H1 (cell line): ENCODE measurements at regions not wholly inside any gene's neighbourhood (a gene's known extent, or its start where the extent isn't known, plus 50 kb on each side); places are given as distances from the start of the nearest gene placed in this dataset.

Experiments
- CTCF ChIA-PET: fragments of 300-600 bp; sonication (Branson Sonifier 250); formaldehyde crosslinking; loops from one replicate; lab custom pipeline; 2021; ENCODE audit not compliant: partially characterized antibody; lab: Charles Lee
- POLR2A ChIA-PET: fragments of 300-600 bp; sonication (Branson Sonifier 250); formaldehyde crosslinking; loops from one replicate; lab custom pipeline; 2021; ENCODE audit warnings: inconsistent platforms; ENCODE audit not compliant: partially characterized antibody; lab: Charles Lee
- DNase-seq, 2 experiments: peaks; one replicate each; pipeline versions ENCODE4 v3.0.0 to v3.0.0-alpha.2; 2010 to 2022; ENCODE audit warnings: low spot score in 2 of 2, low read depth in 1 of 2, mixed read lengths in 1 of 2
- FAIRE-seq: peaks from 2 replicates; lab custom pipeline; 2011; peaks lifted over from hg19 to GRCh38; lab: Jason Lieb, UNC
- H2AFZ ChIP-seq: 2 replicates; pipeline ENCODE4 v1.8.1; 2012; ENCODE audit warnings: low read length, inconsistent platforms
- H2AK5ac ChIP-seq: 2 replicates; pipeline ENCODE4 v1.6.1; 2013; ENCODE audit warnings: low read depth, low read length
- H2BK120ac ChIP-seq: replicated peaks from 2 replicates; pipeline ENCODE3; 2013; ENCODE audit warnings: low read depth, low read length, inconsistent platforms
- H2BK12ac ChIP-seq: 2 replicates; pipeline ENCODE4 v1.6.1; 2013; ENCODE audit warnings: low read depth, low read length
- H2BK15ac ChIP-seq: 2 replicates; pipeline ENCODE4 v1.6.1; 2013; ENCODE audit warnings: low read length
- H2BK20ac ChIP-seq: 2 replicates; pipeline ENCODE4 v1.6.1; 2013; ENCODE audit warnings: low read length
- H2BK5ac ChIP-seq: 2 replicates; pipeline ENCODE4 v1.6.1; 2013; ENCODE audit warnings: low read depth, low read length
- H3K14ac ChIP-seq: 2 replicates; pipeline ENCODE4 v1.6.1; 2013; ENCODE audit warnings: inconsistent platforms; ENCODE audit not compliant: insufficient read length
- H3K18ac ChIP-seq: 2 replicates; pipeline ENCODE4 v1.6.1; 2013; ENCODE audit warnings: low read length; ENCODE audit errors: extremely low read depth
- H3K23ac ChIP-seq: 2 replicates; pipeline ENCODE4 v1.6.1; 2013; ENCODE audit warnings: inconsistent platforms; ENCODE audit not compliant: insufficient read length
- H3K23me2 ChIP-seq: 2 replicates; pipeline ENCODE4 v1.6.1; 2013; ENCODE audit warnings: low read depth, low read length
- H3K27ac ChIP-seq: 2 replicates; pipeline ENCODE4 v1.6.1; 2011; ENCODE audit warnings: low read depth, low read length, inconsistent platforms
- H3K27me3 ChIP-seq, 4 experiments: replicated peaks in 1 of 4; 1 replicate in 1 of 4; 2 replicates in 3 of 4; pipeline versions ENCODE4 v1.6.1 to v1.8.1; 2011 to 2013; ENCODE audit warnings: low read length in 3 of 4, mild to moderate bottlenecking in 3 of 4, inconsistent platforms in 2 of 4, mixed read lengths in 2 of 4, moderate library complexity in 1 of 4; ENCODE audit not compliant: control insufficient read depth in 3 of 4, insufficient read depth in 3 of 4; ENCODE audit errors: extremely low read depth in 1 of 4
- H3K36me3 ChIP-seq, 4 experiments: 2 replicates each; pipeline versions ENCODE4 v1.6.1 to v1.8.1; 2011 to 2013; ENCODE audit warnings: mild to moderate bottlenecking in 4 of 4, low read length in 3 of 4, moderate library complexity in 2 of 4, control low read depth in 1 of 4, inconsistent platforms in 1 of 4; ENCODE audit not compliant: insufficient read depth in 4 of 4, control insufficient read depth in 2 of 4
- H3K4ac ChIP-seq: replicated peaks from 2 replicates; pipeline ENCODE3; 2013; ENCODE audit warnings: low read length, low read depth, mixed read lengths, inconsistent platforms; ENCODE audit not compliant: insufficient read length
- H3K4me1 ChIP-seq, 4 experiments: replicated peaks in 1 of 4; 1 replicate in 1 of 4; 2 replicates in 3 of 4; pipeline versions ENCODE4 v1.6.1 to v1.8.1; 2011 to 2013; ENCODE audit warnings: low read length in 3 of 4, inconsistent platforms in 2 of 4, mixed read lengths in 1 of 4; ENCODE audit not compliant: insufficient read depth in 4 of 4, control insufficient read depth in 3 of 4
- H3K4me2 ChIP-seq, 2 experiments: 2 replicates each; pipeline versions ENCODE4 v1.6.1 to v1.8.1; 2011 to 2013; ENCODE audit warnings: low read depth in 2 of 2, low read length in 2 of 2, control low read depth in 1 of 2, inconsistent platforms in 1 of 2, mild to moderate bottlenecking in 1 of 2; ENCODE audit not compliant: insufficient read depth in 1 of 2
- H3K4me3 ChIP-seq, 4 experiments: fragments of 200-600, 300-600 bp in 1 of 4; sonication (generic), shearing (Covaris generic), sonication (Bioruptor Twin) in 1 of 4; 2 replicates each; pipeline versions ENCODE4 v1.5.1 to v1.8.1; 2011 to 2016; ENCODE audit warnings: low read length in 4 of 4, low read depth in 3 of 4, control low read depth in 2 of 4, inconsistent platforms in 2 of 4, mild to moderate bottlenecking in 2 of 4, mixed read lengths in 1 of 4, moderate library complexity in 1 of 4; ENCODE audit not compliant: insufficient read depth in 2 of 4; ENCODE audit errors: extremely low read depth in 1 of 4
- H3K56ac ChIP-seq: replicated peaks from 2 replicates; pipeline ENCODE3; 2013; ENCODE audit warnings: low read depth, mild to moderate bottlenecking, mixed read lengths, low read length, inconsistent platforms; ENCODE audit not compliant: insufficient read length
- H3K79me1 ChIP-seq: 2 replicates; pipeline ENCODE4 v1.6.1; 2013; ENCODE audit warnings: low read depth, low read length, control low read depth
- H3K79me2 ChIP-seq, 2 experiments: 2 replicates each; pipeline versions ENCODE4 v1.6.1 to v1.8.1; 2012 to 2013; ENCODE audit warnings: low read length in 2 of 2, mild to moderate bottlenecking in 2 of 2, inconsistent platforms in 1 of 2; ENCODE audit not compliant: insufficient read depth in 2 of 2, control insufficient read depth in 1 of 2
- H3K9ac ChIP-seq, 4 experiments: replicated peaks in 1 of 4; 1 replicate in 1 of 4; 2 replicates in 3 of 4; pipeline versions ENCODE4 v1.6.1 to v1.8.1; 2011 to 2013; ENCODE audit warnings: low read depth in 3 of 4, low read length in 3 of 4, control low read depth in 2 of 4, mild to moderate bottlenecking in 2 of 4, moderate library complexity in 2 of 4, inconsistent platforms in 1 of 4; ENCODE audit errors: extremely low read depth in 1 of 4
- H3K9me3 ChIP-seq, 2 experiments: 2 replicates each; pipeline versions ENCODE4 v1.6.1 to v1.8.1; 2012 to 2013; ENCODE audit warnings: mild to moderate bottlenecking in 2 of 2, moderate library complexity in 2 of 2, control low read depth in 1 of 2, inconsistent platforms in 1 of 2, low read depth in 1 of 2, low read length in 1 of 2, mixed read lengths in 1 of 2; ENCODE audit not compliant: insufficient read depth in 2 of 2
- H4K20me1 ChIP-seq, 2 experiments: replicated peaks in 1 of 2; 2 replicates each; pipeline versions ENCODE3 to v1.8.1; 2011 to 2013; ENCODE audit warnings: inconsistent platforms in 2 of 2, low read length in 2 of 2, mild to moderate bottlenecking in 1 of 2; ENCODE audit not compliant: insufficient read depth in 2 of 2, control insufficient read depth in 1 of 2
- H4K5ac ChIP-seq: 2 replicates; pipeline ENCODE4 v1.6.1; 2013; ENCODE audit warnings: low read length, low read depth, mixed read lengths, inconsistent platforms; ENCODE audit not compliant: insufficient read length
- H4K8ac ChIP-seq: 2 replicates; pipeline ENCODE4 v1.8.0; 2013; ENCODE audit warnings: mild to moderate bottlenecking, moderate library complexity, low read length, inconsistent platforms; ENCODE audit not compliant: insufficient read depth; ENCODE audit errors: extremely low read depth
- H4K91ac ChIP-seq: replicated peaks from 2 replicates; pipeline ENCODE3; 2013; ENCODE audit warnings: low read length, mixed read lengths, inconsistent platforms; ENCODE audit not compliant: insufficient read length
- ASH2L ChIP-seq: fragments of 200-600, 300-600 bp; sonication (generic); IDR thresholded peaks from one replicate; pipeline ENCODE4 v1.7.1; 2017; ENCODE audit warnings: low read length
- BACH1 ChIP-seq: IDR thresholded peaks from 2 replicates; pipeline ENCODE4 v1.6.1; 2012; ENCODE audit warnings: low read length, improper control_type of control experiment
- EGR1 ChIP-seq: IDR thresholded peaks from 2 replicates; pipeline ENCODE4 v1.6.1; 2011; ENCODE audit warnings: low read depth, low read length, borderline replicate concordance
- EP300 ChIP-seq, 2 experiments: IDR thresholded peaks; 1 replicate in 1 of 2; 2 replicates in 1 of 2; pipeline ENCODE4 v1.6.1; 2011 to 2012; ENCODE audit warnings: low read depth in 2 of 2, low read length in 2 of 2, mild to moderate bottlenecking in 2 of 2, borderline replicate concordance in 1 of 2, inconsistent platforms in 1 of 2, moderate library complexity in 1 of 2
- KDM4A ChIP-seq: IDR thresholded peaks from one replicate; pipeline ENCODE4 v1.7.1; 2012; ENCODE audit warnings: low read depth, mild to moderate bottlenecking, moderate library complexity, low read length, inconsistent platforms; ENCODE audit not compliant: severe bottlenecking
- NANOG ChIP-seq: IDR thresholded peaks from 2 replicates; pipeline ENCODE4 v1.6.1; 2011; ENCODE audit warnings: low read length, low read depth, mild to moderate bottlenecking, inconsistent platforms; ENCODE audit not compliant: insufficient read depth, poor library complexity, severe bottlenecking
- POLR2A ChIP-seq, 2 experiments: IDR thresholded peaks; 1 replicate in 1 of 2; 2 replicates in 1 of 2; pipeline ENCODE4 v1.6.1; 2011; ENCODE audit warnings: low read depth in 2 of 2, low read length in 2 of 2, mild to moderate bottlenecking in 2 of 2; ENCODE audit errors: control extremely low read depth in 1 of 2
- POU5F1 ChIP-seq: IDR thresholded peaks from 2 replicates; pipeline ENCODE4 v1.6.1; 2011; ENCODE audit warnings: low read depth, mild to moderate bottlenecking, low read length, moderate library complexity
- RBBP5 ChIP-seq: IDR thresholded peaks from 2 replicates; pipeline ENCODE4 v1.7.1; 2012; ENCODE audit warnings: low read depth, mild to moderate bottlenecking, inconsistent platforms, low read length, moderate library complexity, borderline replicate concordance
- SAP30 ChIP-seq: fragments of 300-600 bp; sonication (generic); IDR thresholded peaks from 2 replicates; pipeline ENCODE4 v1.7.1; 2012; ENCODE audit warnings: low read length, moderate library complexity, mild to moderate bottlenecking, inconsistent platforms; ENCODE audit not compliant: insufficient read depth, insufficient replicate concordance
- SIRT6 ChIP-seq: IDR thresholded peaks from one replicate; pipeline ENCODE4 v1.7.1; 2012; ENCODE audit warnings: low read length, inconsistent platforms
- SP4 ChIP-seq: IDR thresholded peaks from 2 replicates; pipeline ENCODE4 v1.6.1; 2012; ENCODE audit warnings: low read length, inconsistent platforms
- WGBS, 2 experiments: shearing (Covaris generic) in 1 of 2; methylation state at CpG; one replicate each; pipeline versions ENCODE4 v1.1.6 to v1.1.7; 2013 to 2015; ENCODE audit warnings: low lambda C conversion rate in 2 of 2, mixed read lengths in 2 of 2, inconsistent platforms in 1 of 2, low coverage in 1 of 2, missing lambda C conversion rate in 1 of 2; ENCODE audit not compliant: insufficient replicate concordance in 2 of 2, insufficient coverage in 1 of 2, insufficient read length in 1 of 2; ENCODE audit errors: extremely low coverage in 1 of 2, missing lambda C conversion rate in 1 of 2; 5-methylcytosine and 5-hydroxymethylcytosine counted together
- TF ChIP-seq, protein P1 (sequence below), 3 experiments: IDR thresholded peaks; 1 replicate in 2 of 3; 2 replicates in 1 of 3; pipeline versions ENCODE4 v1.5.1 to v1.6.1; 2011; ENCODE audit warnings: low read length in 3 of 3, mild to moderate bottlenecking in 3 of 3, inconsistent platforms in 2 of 3, low read depth in 1 of 3, moderate library complexity in 1 of 3; ENCODE audit not compliant: insufficient read depth in 1 of 3; ENCODE audit errors: control extremely low read depth in 1 of 3

DNA sequence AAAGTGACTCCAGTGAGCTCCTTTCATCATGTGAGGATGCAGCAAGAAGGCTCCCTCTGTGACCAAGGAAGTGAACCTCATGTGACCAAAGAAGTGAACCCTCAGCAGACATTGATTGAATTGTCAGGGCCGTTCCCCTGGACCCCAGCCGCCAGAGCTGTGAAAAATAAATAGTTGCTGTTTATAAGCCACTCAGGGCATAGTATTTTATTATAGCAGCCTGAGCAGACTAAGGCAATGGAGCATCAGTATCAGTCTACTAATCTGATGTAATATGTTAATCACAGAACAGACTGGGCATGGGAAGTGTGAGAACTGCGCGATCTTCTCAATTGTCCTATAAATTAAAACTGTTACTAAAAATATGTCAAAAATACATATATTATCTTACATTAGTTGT, 384.5 kb upstream of the PRKCQ start:
- Histone ChIP-seq H2AK5ac (no peak overlapping the region), H2BK15ac (no peak overlapping the region), H3K27me3 (no peaks in the 10 kb centered on the region), H3K23me2 (no peaks in the 10 kb centered on the region), H3K4me2 (no peak overlapping the region), H3K4me1 (no peaks in the 10 kb centered on the region), H4K91ac (no peak overlapping the region), H3K36me3 (no peaks in the 10 kb centered on the region), H2BK12ac (no peak overlapping the region), H4K20me1 (no peaks in the 10 kb centered on the region), H3K79me1 (no peaks in the 10 kb centered on the region), H3K14ac (no peak overlapping the region), H3K4ac (no peak overlapping the region), H2BK5ac (no peak overlapping the region), H4K5ac (no peak overlapping the region), H3K9me3 (peaks cover 0 to 3% of the 10 kb centered on the region in 2 experiments; a peak in 1 of 4 replicates), H4K8ac (no peak overlapping the region), H3K56ac (no peak overlapping the region), H3K27ac (no peak overlapping the region), H2BK120ac (no peak overlapping the region), H3K79me2 (no peaks in the 10 kb centered on the region), H3K23ac (no peak overlapping the region), H2AFZ (no peak overlapping the region), H3K4me3 (no peak overlapping the region), H2BK20ac (no peak overlapping the region), H3K9ac (no peak overlapping the region), H3K18ac (no peak overlapping the region)
- CTCF ChIA-PET = no interaction called here
- no peak for DNase-seq
- POLR2A ChIA-PET = no interaction called here
- WGBS, 2 experiments = 97% methylated on average over 4 of the region's 4 CpGs; no CpG with 5 or more reads in 1 of the 2 experiments
- no peak for FAIRE-seq
- no peak for TF ChIP-seq POU5F1
- TF ChIP-seq RBBP5 = no peak
- TF ChIP-seq NANOG = no peak
- no peak for TF ChIP-seq SAP30
- TF ChIP-seq BACH1 = no peak
- TF ChIP-seq EGR1 = no peak
- no peak for TF ChIP-seq SP4
- TF ChIP-seq KDM4A = no peak
- no peak for TF ChIP-seq ASH2L
- TF ChIP-seq SIRT6 = no peak
- TF ChIP-seq EP300 (IDR thresholded peaks at IDR 0.05; ENCODE audit: borderline replicate concordance in 1 of 2, low read depth in 2 of 2, low read length in 2 of 2) = no peak
- TF ChIP-seq, protein P1, sequence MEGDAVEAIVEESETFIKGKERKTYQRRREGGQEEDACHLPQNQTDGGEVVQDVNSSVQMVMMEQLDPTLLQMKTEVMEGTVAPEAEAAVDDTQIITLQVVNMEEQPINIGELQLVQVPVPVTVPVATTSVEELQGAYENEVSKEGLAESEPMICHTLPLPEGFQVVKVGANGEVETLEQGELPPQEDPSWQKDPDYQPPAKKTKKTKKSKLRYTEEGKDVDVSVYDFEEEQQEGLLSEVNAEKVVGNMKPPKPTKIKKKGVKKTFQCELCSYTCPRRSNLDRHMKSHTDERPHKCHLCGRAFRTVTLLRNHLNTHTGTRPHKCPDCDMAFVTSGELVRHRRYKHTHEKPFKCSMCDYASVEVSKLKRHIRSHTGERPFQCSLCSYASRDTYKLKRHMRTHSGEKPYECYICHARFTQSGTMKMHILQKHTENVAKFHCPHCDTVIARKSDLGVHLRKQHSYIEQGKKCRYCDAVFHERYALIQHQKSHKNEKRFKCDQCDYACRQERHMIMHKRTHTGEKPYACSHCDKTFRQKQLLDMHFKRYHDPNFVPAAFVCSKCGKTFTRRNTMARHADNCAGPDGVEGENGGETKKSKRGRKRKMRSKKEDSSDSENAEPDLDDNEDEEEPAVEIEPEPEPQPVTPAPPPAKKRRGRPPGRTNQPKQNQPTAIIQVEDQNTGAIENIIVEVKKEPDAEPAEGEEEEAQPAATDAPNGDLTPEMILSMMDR (IDR thresholded peaks at IDR 0.05; ENCODE audit: control extremely low read depth in 1 of 3, insufficient read depth in 1 of 3, low read depth in 1 of 3, low read length in 3 of 3) = no peak
- no peak for TF ChIP-seq POLR2A (IDR thresholded peaks at IDR 0.05; ENCODE audit: control extremely low read depth in 1 of 2, low read depth in 2 of 2, low read length in 2 of 2)
